K562 (cell line): ENCODE measurements at regions not wholly inside any gene's neighbourhood (a gene's known extent, or its start where the extent isn't known, plus 50 kb on each side); places are given as distances from the start of the nearest gene placed in this dataset.

Experiments used
- ATAC-seq: fragments of 200-7000 bp; cut with Tn5 transposase; 3 replicates; pipeline ENCODE4 v1.9.1; 2020; ENCODE audit warnings: moderate library complexity
- BruUV-seq: library from RNA; stranded (reverse); fragments of 400-500 nt; replicated peaks from 2 replicates; lab custom pipeline; 2021; lab: Mats Ljungman, UMichigan
- CTCF ChIA-PET: fragments of 300-600 bp; formaldehyde crosslinking; extraction: SDS; loops from one replicate; lab custom pipeline; 2021; ENCODE audit warnings: low intra/inter-chr PET ratio; lab: Yijun Ruan, JAX
- POLR2A ChIA-PET: fragments of 300-600, 350-650 bp; sonication (Branson Sonifier 250); formaldehyde crosslinking; extraction: SDS; loops from one replicate; lab custom pipeline; 2021; ENCODE audit warnings: antibody characterized with exemption, inconsistent platforms; lab: Yijun Ruan, JAX
- DNase-seq, 4 experiments: peaks; one replicate each; pipeline versions ENCODE4 v3.0.0 to v3.0.0-alpha.2; 2011 to 2018; ENCODE audit warnings: low spot score in 3 of 4, mixed read lengths in 3 of 4; ENCODE audit errors: extremely low read depth in 1 of 4
- FAIRE-seq: peaks from 2 replicates; lab custom pipeline; 2011; peaks lifted over from hg19 to GRCh38; lab: Jason Lieb, UNC
- H2AFZ ChIP-seq: 2 replicates; pipeline ENCODE4 v1.6.0; 2011; ENCODE audit warnings: low read depth, low read length, control low read depth, inconsistent platforms
- H3K27ac ChIP-seq: fragments of 200-600 bp; 3 replicates; pipeline ENCODE4 v1.8.0; 2011; ENCODE audit warnings: low read depth, mild to moderate bottlenecking, control low read depth, inconsistent platforms, low read length, moderate library complexity, mixed read lengths; ENCODE audit errors: extremely low read depth
- H3K27me3 ChIP-seq, 2 experiments: fragments of 300-600 bp in 1 of 2; 2 replicates in 1 of 2; 3 replicates in 1 of 2; pipeline versions ENCODE4 v1.6.0 to v1.8.0; 2011; ENCODE audit warnings: inconsistent platforms in 2 of 2, low read length in 2 of 2, mild to moderate bottlenecking in 1 of 2, mixed read lengths in 1 of 2, moderate library complexity in 1 of 2; ENCODE audit not compliant: control insufficient read depth in 2 of 2, insufficient read depth in 2 of 2
- H3K36me3 ChIP-seq: fragments of 300-600 bp; 3 replicates; pipeline ENCODE4 v1.8.0; 2011; ENCODE audit warnings: mild to moderate bottlenecking, low read length, inconsistent platforms; ENCODE audit not compliant: control insufficient read depth, insufficient read depth
- H3K4me1 ChIP-seq, 2 experiments: fragments of 200-600 bp in 1 of 2; replicated peaks in 1 of 2; 2 replicates in 1 of 2; 3 replicates in 1 of 2; pipeline versions ENCODE4 v1.5.1 to v1.8.0; 2011; ENCODE audit warnings: inconsistent platforms in 2 of 2, low read length in 2 of 2, mild to moderate bottlenecking in 1 of 2, mixed read lengths in 1 of 2, moderate library complexity in 1 of 2; ENCODE audit not compliant: control insufficient read depth in 2 of 2, insufficient read depth in 2 of 2
- H3K4me2 ChIP-seq: 2 replicates; pipeline ENCODE4 v1.6.1; 2011; ENCODE audit warnings: low read length, control low read depth, inconsistent platforms, mixed read lengths; ENCODE audit not compliant: insufficient read depth
- H3K4me3 ChIP-seq: fragments of 200-600 bp; sonication (generic), shearing (Covaris generic); 2 replicates; pipeline ENCODE4 v1.5.1; 2016; ENCODE audit warnings: control low read depth, inconsistent platforms
- H3K79me2 ChIP-seq: fragments of 200-600 bp; 3 replicates; pipeline ENCODE4 v1.8.0; 2011; ENCODE audit warnings: low read length, inconsistent platforms; ENCODE audit not compliant: control insufficient read depth, insufficient read depth
- H3K9ac ChIP-seq, 2 experiments: 2 replicates each; pipeline versions ENCODE4 v1.6.0 to v1.6.1; 2011; ENCODE audit warnings: low read depth in 2 of 2, low read length in 2 of 2, control low read depth in 1 of 2, inconsistent platforms in 1 of 2, mild to moderate bottlenecking in 1 of 2, mixed read lengths in 1 of 2; ENCODE audit not compliant: insufficient read depth in 1 of 2
- H3K9me1 ChIP-seq: one replicate; pipeline ENCODE4 v1.6.0; 2011; ENCODE audit warnings: inconsistent platforms, mild to moderate bottlenecking, low read length, moderate library complexity; ENCODE audit not compliant: control insufficient read depth, insufficient read depth
- H3K9me3 ChIP-seq: replicated peaks from 2 replicates; pipeline ENCODE4 v1.5.1; 2011; ENCODE audit warnings: low read depth, low read length, inconsistent platforms; ENCODE audit not compliant: control insufficient read depth, insufficient read depth
- H4K20me1 ChIP-seq: replicated peaks from 2 replicates; pipeline ENCODE4 v1.6.1; 2011; ENCODE audit warnings: low read length, inconsistent platforms, mixed read lengths; ENCODE audit not compliant: control insufficient read depth, insufficient read depth
- CBX5 ChIP-seq: IDR thresholded peaks from 2 replicates; pipeline ENCODE4 v1.6.1; 2014; ENCODE audit warnings: low read depth, borderline replicate concordance
- DMBX1 ChIP-seq: fragments of 250-450 bp; sonication (Bioruptor Pico); IDR thresholded peaks from 2 replicates; pipeline ENCODE4 v1.8.0; 2022; ENCODE audit warnings: inconsistent platforms, mild to moderate bottlenecking, moderate library complexity, borderline replicate concordance
- HNRNPLL ChIP-seq: fragments of 200-400 bp; formaldehyde crosslinking; IDR thresholded peaks from 2 replicates; pipeline ENCODE4 v1.6.1; 2017; ENCODE audit warnings: low read length, low read depth, mild to moderate bottlenecking; ENCODE audit not compliant: poor library complexity, severe bottlenecking
- PHF21A ChIP-seq: fragments of 450-650 bp; IDR thresholded peaks from 2 replicates; pipeline ENCODE4 v1.6.1; 2017; ENCODE audit warnings: low read depth, borderline replicate concordance
- RBM15 ChIP-seq: fragments of 200-400 bp; formaldehyde crosslinking; IDR thresholded peaks from 2 replicates; pipeline ENCODE4 v1.6.1; 2018; ENCODE audit warnings: mild to moderate bottlenecking, low read length, moderate library complexity; ENCODE audit not compliant: insufficient read depth
- TCF3 ChIP-seq: sonication (generic); formaldehyde crosslinking; IDR thresholded peaks from 2 replicates; pipeline ENCODE4 v1.4.0; 2020; ENCODE audit warnings: mild to moderate bottlenecking, missing genetic modification reagents
- ZBTB8A ChIP-seq: fragments of 450-650 bp; IDR thresholded peaks from 2 replicates; pipeline ENCODE4 v1.6.1; 2018; ENCODE audit warnings: mild to moderate bottlenecking, moderate library complexity; ENCODE audit not compliant: partially characterized antibody
- ZNF140 ChIP-seq: fragments of 250-450 bp; sonication (Bioruptor Pico); IDR thresholded peaks from 2 replicates; pipeline ENCODE4 v1.8.0; 2021; ENCODE audit warnings: moderate library complexity, mild to moderate bottlenecking, inconsistent platforms
- ZNF175 ChIP-seq: fragments of 200-800 bp; sonication (Bioruptor generic); IDR thresholded peaks from 2 replicates; pipeline ENCODE4 v1.6.1; 2016; ENCODE audit warnings: low read depth, mild to moderate bottlenecking, missing genetic modification characterization, missing compliant biosample characterization
- ZNF224 ChIP-seq: sonication (generic); formaldehyde crosslinking; IDR thresholded peaks from 2 replicates; pipeline ENCODE4 v1.8.0; 2022; ENCODE audit warnings: mild to moderate bottlenecking, missing genetic modification reagents
- ZNF407 ChIP-seq: fragments of 450-650 bp; IDR thresholded peaks from 2 replicates; pipeline ENCODE4 v1.6.1; 2016; ENCODE audit warnings: low read depth
- ZNF639 ChIP-seq, 2 experiments: fragments of 200-800 bp in 1 of 2; sonication (Bioruptor generic) in 1 of 2; sonication (generic) in 1 of 2; formaldehyde crosslinking in 1 of 2; IDR thresholded peaks in 1 of 2; conservative IDR thresholded peaks in 1 of 2; 2 replicates each; pipeline versions ENCODE4 v1.5.0 to v1.6.1; 2016 to 2020; ENCODE audit warnings: missing compliant biosample characterization in 1 of 2, missing genetic modification characterization in 1 of 2, missing genetic modification reagents in 1 of 2
- ZNF696 ChIP-seq: fragments of 250-450 bp; sonication (Bioruptor Pico); conservative IDR thresholded peaks from 2 replicates; pipeline ENCODE4 v1.4.0; 2020; ENCODE audit warnings: mild to moderate bottlenecking, moderate library complexity
- WGBS: fragments of 100-300 bp; shearing (Covaris generic); methylation state at CpG from one replicate; pipeline ENCODE4 v1.1.6; 2016; ENCODE audit warnings: low coverage, mixed read lengths; ENCODE audit not compliant: insufficient coverage; ENCODE audit errors: missing lambda C conversion rate; 5-methylcytosine and 5-hydroxymethylcytosine counted together
- in situ Hi-C: fragments of 300-500 bp; cut with MboI; formaldehyde crosslinking; loops from 4 replicates; pipeline ENCODE4 v1.15.0; 2018; ENCODE audit warnings: inconsistent platforms, mixed read lengths
- intact Hi-C: fragments of 100-400 bp; cut with micrococcal nuclease; formaldehyde crosslinking; loops from 2 replicates; pipeline ENCODE4 v1.14.2; 2022

DNA sequence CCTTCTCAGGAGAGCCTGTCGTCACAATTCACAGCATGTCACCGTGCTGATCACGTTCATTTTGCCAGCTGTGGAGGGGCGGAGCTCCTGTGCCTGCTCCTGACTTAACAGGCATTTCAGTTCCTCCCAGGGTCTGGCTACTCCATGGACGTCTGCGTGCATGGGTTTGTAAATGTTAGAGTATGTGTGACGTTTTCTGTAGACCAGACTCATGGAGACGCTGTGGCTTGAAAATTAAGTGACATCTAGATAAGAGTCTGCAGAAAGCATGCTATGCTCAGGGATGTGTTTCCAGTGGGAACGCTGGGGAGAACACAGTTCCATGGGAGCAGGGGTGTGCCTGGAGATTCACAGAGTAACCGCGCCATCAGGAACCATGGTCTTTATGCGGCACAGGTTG, 804.0 kb downstream of the TBC1D22A start:
- Histone ChIP-seq H4K20me1 (no peaks in the 10 kb centered on the region), H3K9ac (no peak overlapping the region), H2AFZ (no peak overlapping the region), H3K36me3 (no peaks in the 10 kb centered on the region), H3K4me2 (no peak overlapping the region), H3K4me3 (no peak overlapping the region), H3K27ac (no peak overlapping the region), H3K4me1 (no peaks in the 10 kb centered on the region; a peak in 1 of 5 replicates), H3K9me3 (no peaks in the 10 kb centered on the region), H3K9me1 (no peaks in the 10 kb centered on the region), H3K79me2 (no peaks in the 10 kb centered on the region), H3K27me3 (peaks cover 0 to 22% of the 10 kb centered on the region in 2 experiments; a peak in 2 of 5 replicates)
- in situ Hi-C loops: no loop called here
- ChIA-PET POLR2A (no interaction called here), CTCF (no interaction called here)
- no TSS peak for BruUV-seq
- no peak for DNase-seq
- no peak for TF ChIP-seq ZBTB8A
- TF ChIP-seq ZNF639 (CRISPR knock-in tag; conservative IDR thresholded peaks at IDR 0.05 in 1 of 2, IDR thresholded peaks at IDR 0.05 in 1 of 2): no peak
- TF ChIP-seq DMBX1: no peak
- TF ChIP-seq PHF21A: no peak
- no peak for TF ChIP-seq ZNF175
- TF ChIP-seq RBM15: no peak
- no peak for TF ChIP-seq CBX5
- TF ChIP-seq HNRNPLL: no peak
- TF ChIP-seq ZNF407: no peak
- TF ChIP-seq ZNF224 (CRISPR knock-in tag): no peak
- TF ChIP-seq ZNF140 (CRISPR knock-in tag): no peak
- no peak for TF ChIP-seq TCF3 (CRISPR knock-in tag)
- no peak for TF ChIP-seq ZNF696 (CRISPR knock-in tag)
- WGBS: 2% methylated on average over 12 of the region's 12 CpGs
- intact Hi-C loops: no loop called here
- ATAC-seq: no peak
- FAIRE-seq: no peak
